DMS114 treated with DMSO at 0.1 percent for 48 hours (cell line): ENCODE measurements at regions not wholly inside any gene's neighbourhood (a gene's known extent, or its start where the extent isn't known, plus 50 kb on each side); places are given as distances from the start of the nearest gene placed in this dataset.

Experiments
- DNase-seq: peaks from one replicate; lab custom pipeline; 2025; ENCODE audit not compliant: unreplicated experiment; lab: John Stamatoyannopoulos, UW

DNA sequence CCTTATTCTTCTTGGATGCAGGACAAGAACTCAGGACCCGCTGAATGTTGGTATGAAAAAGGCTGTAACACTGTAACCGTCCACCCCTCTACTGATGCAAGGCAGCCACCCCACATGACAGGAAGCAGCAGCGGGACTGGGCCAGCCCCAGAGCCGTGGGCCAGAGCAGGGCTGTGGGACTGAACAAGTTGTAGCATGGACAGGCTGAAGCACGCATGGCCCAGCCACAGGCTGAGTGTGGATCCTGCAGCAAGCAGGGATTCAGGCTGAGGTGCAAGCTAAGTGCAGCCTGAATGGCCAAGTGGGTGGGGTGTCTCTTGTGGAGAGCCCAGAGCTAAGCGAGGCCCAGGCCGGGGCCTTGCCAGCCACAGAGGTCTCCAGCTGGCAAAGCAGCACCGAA lies 632.2 kb downstream of the SPOCK3 start:
- no peak for DNase-seq

DNA sequence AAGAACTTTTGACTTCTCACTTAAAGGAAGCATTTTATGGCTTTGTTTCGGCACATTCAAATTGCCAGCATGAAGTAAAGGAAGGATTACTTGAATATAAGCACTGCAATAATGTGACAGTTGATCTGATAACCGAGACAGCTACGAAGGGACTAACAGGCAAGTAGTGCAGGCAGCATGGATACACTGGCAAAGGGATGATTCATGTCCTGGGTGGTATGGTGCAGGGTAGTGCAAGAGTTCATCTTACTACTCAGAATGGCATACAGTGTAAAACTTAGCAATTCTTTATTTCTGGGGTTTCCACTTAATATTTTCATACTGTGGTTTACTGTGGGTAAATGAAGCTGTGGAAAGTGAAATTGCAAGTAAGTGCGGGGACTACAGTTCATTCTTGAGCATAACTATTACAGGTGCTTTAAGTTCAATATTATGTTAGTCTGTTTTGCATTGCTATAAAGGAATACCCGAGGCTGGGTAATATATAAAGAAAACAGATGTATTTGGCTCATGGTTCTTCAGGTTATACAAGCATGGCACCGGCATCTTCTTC lies 611.8 kb downstream of the SPOCK3 start:
- no peak for DNase-seq

- no peak for DNase-seq
These were observed 609.2 kb downstream of the SPOCK3 start for GRCh38 chr4:166625018-166625637.

GRCh38 chr4:166628454-166628853 lies 605.8 kb downstream of the SPOCK3 start:
- no peak for DNase-seq

DNA sequence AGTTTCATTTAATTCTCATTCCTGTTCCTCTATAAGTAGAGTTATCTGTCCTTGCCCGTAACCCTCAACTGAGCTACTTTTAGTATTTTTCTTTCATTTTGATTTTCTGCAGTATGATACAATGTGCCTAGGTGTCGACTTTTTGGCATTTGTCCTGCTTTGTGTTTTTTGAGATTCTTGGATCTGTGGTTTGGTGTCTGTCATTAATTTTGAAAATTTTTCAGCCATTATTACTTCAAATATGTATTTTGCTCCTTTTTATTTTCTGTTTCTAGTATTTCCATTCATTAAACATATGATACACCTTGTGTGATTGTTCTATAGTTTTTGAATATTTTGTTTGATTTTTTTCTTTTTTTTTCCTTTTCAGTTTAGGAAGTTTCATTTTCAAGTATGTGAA lies 598.9 kb downstream of the SPOCK3 start:
- no peak for DNase-seq

DNA sequence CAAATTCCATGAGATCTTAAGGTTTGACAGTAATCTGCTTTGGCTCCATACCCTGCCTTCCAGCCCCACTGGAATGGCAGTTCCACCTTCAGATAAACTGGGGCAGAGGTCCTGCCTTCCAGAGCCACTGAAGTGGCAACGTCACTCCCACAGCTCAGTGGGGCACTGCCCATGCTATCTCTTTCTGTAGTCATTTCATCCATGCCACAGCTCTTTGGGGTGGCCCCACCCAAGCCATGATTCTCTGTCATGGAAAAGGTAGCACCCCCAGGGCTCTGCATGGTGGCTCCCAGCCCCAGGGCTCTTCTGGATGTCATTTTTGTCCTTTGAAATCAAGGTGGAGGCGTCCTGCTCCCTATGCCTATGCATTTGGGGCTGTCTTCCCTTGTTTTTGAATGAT lies 596.5 kb downstream of the SPOCK3 start:
- DNase-seq: no peak

GRCh38 chr4:166655231-166655630 lies 579.1 kb downstream of the SPOCK3 start:
- no peak for DNase-seq

GRCh38 chr4:166655705-166656104 lies 578.6 kb downstream of the SPOCK3 start:
- no peak for DNase-seq

DNA sequence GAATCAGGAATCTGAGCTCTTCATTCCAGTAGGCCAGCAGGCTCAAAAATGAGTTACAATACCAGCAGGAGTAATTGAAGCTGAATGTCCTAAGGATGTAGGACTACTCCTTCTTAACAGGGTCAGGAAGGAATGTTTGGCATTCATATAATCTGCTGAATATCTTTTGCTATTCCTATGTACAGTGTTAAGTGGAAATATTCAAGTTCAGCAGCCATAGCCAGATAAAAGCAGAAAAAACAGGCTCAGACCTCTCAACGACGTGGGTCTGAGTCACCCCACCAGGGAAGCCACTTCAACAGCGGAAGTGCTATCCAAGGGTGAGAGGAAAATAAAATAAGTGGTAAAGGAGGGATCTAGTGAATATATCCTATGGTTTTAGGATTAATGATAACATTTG lies 577.0 kb downstream of the SPOCK3 start:
- DNase-seq: no peak

GRCh38 chr4:166658585-166658984 lies 575.7 kb downstream of the SPOCK3 start:
- no peak for DNase-seq

DNA sequence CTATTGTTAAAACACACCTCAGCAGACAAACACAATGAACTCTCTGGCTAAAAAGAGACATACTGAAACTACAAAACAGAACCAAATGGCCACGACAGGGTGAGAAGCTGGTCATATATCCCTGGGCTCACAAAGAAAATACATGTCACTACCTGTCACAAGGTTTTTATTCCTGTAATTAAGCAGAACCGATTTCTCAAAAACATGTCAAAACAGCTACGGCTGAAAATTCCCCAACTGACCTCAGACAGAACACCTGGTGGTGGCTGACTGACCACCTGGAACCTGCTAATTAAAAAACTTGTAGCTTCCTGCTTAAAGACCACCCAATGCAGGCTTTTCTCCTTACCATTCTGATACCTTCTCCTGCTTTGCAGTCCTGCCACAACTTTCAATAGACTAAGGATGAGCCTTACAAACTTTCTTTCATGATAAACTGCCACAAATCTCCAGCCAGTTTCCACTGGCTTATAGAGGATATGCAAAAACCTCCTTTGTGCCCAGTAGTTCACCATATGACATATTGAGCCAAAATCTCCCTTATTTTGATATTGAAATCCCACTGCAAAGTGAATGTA lies 571.9 kb downstream of the SPOCK3 start:
- DNase-seq: no peak

GRCh38 chr4:166670341-166670740 lies 564.0 kb downstream of the SPOCK3 start:
- no peak for DNase-seq

DNA sequence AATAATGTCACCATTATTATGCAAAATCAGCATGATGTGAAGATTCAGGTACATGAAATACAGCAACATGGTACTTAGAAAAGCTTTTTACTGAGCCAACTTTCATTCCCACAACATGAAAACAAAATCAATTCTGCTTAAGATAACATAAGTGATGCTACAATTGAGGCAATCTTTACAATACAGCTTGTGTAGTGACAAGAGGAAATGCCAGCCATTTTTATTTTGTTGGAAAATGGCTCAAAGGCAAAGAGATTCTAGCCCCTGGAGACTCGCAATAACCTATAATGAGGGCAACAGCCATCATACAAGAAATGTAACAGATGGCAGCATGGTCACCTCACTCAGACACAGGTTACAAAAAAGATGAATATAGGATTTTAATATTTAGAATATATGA lies 560.4 kb downstream of the SPOCK3 start:
- no peak for DNase-seq

DNA sequence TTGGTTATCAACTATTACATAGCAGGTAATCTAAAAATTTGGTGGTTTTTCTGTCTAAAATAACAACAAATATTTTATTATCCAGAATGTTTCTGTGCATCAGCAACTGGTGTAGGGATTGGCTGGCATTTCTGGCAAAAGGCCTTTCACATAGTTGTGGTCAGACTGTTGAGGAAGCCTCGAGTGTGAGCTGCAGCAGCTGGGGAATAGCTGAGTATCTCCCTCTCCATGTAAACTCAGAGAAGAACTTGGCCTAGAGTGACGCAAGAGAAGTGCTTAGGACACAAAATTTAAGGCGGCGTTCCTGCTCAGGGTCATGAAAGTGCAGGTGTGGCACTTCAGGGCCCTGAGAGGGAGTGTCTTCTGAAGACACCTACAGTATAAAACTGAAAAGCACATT lies 558.9 kb downstream of the SPOCK3 start:
- no peak for DNase-seq

DNA sequence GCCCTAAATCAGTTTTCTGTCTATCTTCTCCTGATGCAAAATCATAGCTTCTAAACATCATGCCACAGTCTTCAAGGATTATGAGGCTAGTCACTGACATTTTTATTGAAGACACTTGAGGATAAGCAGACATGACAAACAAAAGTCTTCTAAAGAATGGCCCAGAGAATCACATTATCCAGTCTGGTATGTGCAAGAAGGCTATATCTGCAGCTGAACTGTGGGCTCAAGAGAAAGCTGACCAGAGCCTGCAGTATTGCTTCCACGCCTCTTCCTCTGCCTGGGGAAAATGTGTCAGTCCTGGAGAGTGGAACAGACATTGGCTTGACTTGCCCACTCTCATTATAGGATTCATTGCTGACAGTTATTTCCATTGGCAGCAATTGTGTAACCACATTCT lies 553.5 kb downstream of the SPOCK3 start:
- DNase-seq: no peak

- no peak for DNase-seq
These were observed 552.1 kb downstream of the SPOCK3 start for GRCh38 chr4:166682200-166682599.
